RCC 7860 (cell line): ENCODE measurements at regions not wholly inside any gene's neighbourhood (a gene's known extent, or its start where the extent isn't known, plus 50 kb on each side); places are given as distances from the start of the nearest gene placed in this dataset.
A peak's percentile ranks its signal among the peaks of the same experiment; 100 is the strongest.
"Not testable (repeated sequence)": the region's sequence is repeated elsewhere in the genome, so short reads cannot be mapped to it uniquely, and the experiment has no call there.

Experiments
- DNase-seq: peaks from one replicate; pipeline ENCODE4 v3.0.0-alpha.2; 2015; ENCODE audit warnings: low spot score
- FAIRE-seq: peaks from 2 replicates; lab custom pipeline; 2012; peaks lifted over from hg19 to GRCh38; lab: Jason Lieb, UNC

DNA sequence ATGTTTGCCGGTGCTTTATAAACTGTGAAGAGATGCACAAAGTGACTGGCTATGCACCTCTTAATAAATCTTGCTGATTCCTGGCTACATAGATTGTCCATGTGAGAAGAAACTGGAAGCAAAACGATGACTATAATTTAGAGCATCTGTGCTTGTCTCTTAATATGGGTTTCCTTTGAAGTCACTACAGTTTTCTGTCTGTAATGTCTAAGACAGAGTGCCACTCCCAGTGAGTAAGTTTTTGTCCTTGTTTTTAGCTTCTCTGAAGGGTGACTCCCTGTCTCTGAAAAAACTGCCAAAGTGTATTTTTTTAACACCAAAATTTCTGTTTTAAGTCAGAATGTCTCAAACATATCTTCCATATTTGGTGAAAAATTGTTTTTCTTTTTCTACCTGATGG lies 175.1 kb downstream of the FASLG start:
- no peak for DNase-seq
- FAIRE-seq = no peak

DNA sequence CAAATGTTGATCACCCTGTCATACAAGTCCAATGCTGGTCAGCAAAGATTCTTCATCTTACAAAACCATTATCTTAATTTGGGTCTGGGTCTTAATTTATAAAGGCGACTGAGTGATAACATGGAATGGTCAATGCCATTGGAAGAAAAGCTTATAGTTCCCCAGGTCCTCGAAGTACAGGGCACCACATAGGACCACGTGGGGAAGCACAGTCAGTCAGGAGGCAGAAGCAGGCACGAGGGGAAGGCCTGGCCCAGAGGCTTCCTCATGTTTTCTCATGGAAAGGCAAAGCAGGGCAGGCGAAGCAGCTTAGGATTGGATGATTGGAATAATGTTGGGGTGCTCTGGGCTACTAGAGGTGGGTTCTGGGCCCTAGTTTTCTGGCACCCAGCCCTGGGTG lies 175.7 kb downstream of the FASLG start:
- no peak for DNase-seq
- FAIRE-seq = no peak

DNA sequence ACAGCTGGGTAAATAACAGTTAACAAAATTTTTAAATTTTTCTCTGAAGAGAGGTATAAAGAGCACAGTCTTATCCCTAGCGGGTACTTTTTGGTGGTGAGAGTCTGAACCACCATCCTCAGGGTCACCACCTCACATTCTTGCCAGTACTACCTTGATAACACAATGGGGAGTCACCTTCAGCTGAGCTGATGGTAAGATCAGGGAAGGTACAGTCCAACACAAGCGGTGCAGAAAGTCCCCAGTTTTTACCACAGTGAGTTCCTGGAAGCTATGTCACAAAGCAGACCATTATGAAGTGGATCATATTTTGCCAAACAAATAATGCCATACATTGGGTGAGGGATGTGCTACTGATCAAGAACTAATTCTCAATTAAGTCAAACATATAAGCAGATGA lies 176.9 kb downstream of the FASLG start:
- DNase-seq = no peak
- no peak for FAIRE-seq

- no peak for DNase-seq
- no peak for FAIRE-seq
Observed at GRCh38 chr1:172837816-172838679, 179.1 kb downstream of the FASLG start.

DNA sequence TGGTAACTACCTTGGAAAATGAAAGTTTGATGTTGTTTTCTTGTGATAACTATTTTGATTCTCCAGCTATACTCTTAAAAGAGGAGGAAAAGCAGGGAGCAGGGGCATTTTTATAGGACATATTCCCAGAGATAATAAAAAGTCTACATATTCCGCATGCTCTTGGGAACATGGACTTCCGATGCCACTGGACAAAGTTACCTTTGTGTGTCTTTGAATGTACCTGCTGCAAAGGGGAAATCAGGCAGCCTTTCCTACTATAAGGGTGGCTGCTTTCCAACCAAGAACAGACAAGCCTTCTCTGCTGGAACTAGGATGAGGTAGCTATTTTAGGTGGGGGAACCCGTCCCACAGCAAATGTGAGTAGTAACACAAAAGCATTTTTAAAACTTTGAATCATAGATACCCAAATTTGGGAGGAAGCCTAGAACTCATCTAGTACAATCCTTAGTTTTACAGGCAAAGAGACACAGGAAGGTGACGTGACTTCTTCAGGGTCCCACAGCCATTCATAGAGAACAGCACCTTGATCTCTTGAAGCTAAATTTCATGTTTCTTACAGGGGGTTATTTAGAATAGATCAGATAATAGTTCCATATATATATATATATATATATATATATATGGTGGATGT lies 179.9 kb downstream of the FASLG start:
- FAIRE-seq (no peak), DNase-seq (no peak)

GRCh38 chr1:172839639-172840038 lies 180.7 kb downstream of the FASLG start:
- FAIRE-seq, DNase-seq: not testable (repeated sequence)

GRCh38 chr1:172843444-172843843 lies 184.5 kb downstream of the FASLG start:
- no peak for FAIRE-seq
- no peak for DNase-seq

GRCh38 chr1:172845371-172845770 lies 186.5 kb downstream of the FASLG start:
- FAIRE-seq (no peak), DNase-seq (no peak)

DNA sequence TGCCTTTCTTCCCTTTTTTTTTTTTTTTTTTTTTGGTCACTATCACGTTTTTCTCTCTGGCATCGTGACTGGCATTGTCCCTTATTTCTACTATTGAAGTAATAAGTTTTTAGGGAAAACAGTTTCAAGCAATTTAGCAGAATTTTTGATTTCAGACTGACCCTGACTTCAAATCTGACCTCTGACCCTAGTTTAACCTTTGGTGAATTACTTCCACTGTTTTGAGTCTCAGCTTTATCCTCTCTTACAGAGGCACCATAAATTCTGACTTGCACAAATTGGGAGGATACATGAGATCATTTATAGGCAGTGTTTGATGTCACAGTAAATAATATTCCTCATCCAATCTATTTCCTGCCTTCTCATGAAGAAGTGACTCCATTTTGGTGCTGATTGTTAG lies 187.0 kb downstream of the FASLG start:
- no peak for FAIRE-seq
- DNase-seq = no peak

- FAIRE-seq, DNase-seq: not testable (repeated sequence)
Observed at GRCh38 chr1:172847814-172848213, 188.9 kb downstream of the FASLG start.

DNA sequence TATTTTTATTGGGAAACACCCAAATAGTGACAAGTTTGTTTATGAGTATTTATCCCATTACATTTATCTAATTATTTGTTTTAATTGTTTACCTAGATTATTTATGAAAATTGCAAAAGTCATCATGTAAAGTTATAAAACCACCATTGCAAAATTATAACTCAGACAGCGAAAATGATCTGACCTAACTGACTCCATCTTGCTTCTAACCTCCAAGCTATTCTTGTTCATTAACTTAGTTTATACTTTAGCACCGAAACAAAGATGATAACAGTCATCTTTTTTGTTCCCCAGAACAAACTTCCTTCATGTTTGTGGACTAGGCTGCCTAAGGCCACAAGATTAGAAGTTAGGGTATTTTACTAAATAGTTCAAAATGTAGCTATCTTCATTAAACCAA lies 190.8 kb downstream of the FASLG start:
- no peak for DNase-seq
- no peak for FAIRE-seq

GRCh38 chr1:172851077-172851476 lies 192.2 kb downstream of the FASLG start:
- FAIRE-seq (no peak), DNase-seq (no peak)

DNA sequence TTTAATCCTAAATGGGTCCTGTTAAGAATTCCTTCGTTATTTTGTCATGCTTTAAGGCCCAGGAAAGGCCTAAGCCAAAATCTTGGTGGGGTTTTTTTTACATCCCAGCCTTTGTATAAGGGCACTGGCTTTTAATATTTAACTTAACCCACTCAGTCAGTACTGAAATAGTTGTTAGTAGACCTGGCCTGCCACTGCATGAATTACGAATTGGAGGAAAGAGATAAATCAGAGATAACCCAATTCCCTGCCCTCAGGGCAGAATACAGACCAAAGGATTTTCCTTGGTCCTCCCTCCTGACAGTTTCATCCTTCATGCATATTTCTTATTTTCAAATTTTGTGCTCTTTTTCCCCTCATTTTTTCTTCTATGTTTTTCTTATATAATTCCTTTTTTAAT lies 193.0 kb downstream of the FASLG start:
- peak; percentile 38 for FAIRE-seq
- DNase-seq = no peak

DNA sequence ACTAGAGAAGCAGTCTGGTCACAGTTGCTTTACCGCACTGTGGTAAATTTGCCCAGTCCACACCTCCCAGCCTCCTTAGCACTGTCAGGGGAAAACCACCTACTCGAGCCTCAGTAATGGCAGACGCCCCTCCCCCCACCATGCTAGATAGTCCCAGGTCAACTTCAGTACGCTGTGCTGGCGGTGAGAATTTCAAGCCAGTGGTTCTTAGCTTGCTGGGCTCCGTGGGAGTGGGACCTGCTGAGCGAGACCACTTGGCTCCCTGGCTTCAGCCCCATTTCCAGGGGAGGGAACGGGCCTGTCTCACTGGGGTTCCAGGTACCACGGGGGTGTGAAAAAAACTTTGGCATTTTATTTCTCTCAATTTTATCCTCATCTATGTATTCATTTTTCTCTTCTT lies 194.8 kb downstream of the TNFSF18 start:
- not testable (repeated sequence) for FAIRE-seq, DNase-seq

GRCh38 chr1:172863031-172863430 lies 187.7 kb downstream of the TNFSF18 start:
- DNase-seq (no peak), FAIRE-seq (no peak)

DNA sequence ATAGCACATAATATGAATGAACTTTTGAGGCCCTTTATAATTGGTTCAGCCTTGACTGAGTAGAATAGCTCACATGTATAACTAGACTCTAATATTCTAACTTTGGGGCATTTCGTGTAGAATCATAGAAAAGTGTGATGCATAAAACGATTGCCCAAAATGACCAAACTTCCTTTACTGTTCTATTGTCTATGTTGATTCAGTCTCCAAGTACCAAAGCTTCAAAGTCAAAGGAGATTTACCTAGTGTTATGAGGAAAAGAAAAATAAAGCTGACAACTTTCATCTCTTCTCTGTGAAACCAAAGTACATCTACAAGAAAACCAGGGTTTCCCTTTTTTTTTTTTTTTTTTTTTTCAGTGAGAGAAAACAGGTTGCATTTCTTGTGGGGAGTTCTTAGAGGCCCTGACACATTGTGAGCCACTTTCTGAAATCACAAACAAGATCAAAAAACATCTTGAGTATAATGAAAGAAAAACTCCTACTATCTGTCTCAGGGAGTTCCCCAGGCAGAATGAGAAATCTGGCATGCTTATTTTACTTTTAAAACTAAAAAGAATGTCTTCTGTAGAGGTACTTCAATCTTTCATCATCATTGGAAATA lies 183.4 kb downstream of the TNFSF18 start:
- no peak for DNase-seq
- no peak for FAIRE-seq

GRCh38 chr1:172870901-172871606 lies 179.7 kb downstream of the TNFSF18 start:
- no peak for FAIRE-seq
- peak; percentile 30 for DNase-seq

- peak; percentile 61 for DNase-seq
- FAIRE-seq = no peak
Observed at GRCh38 chr1:172874950-172875349, 175.8 kb downstream of the TNFSF18 start.

DNA sequence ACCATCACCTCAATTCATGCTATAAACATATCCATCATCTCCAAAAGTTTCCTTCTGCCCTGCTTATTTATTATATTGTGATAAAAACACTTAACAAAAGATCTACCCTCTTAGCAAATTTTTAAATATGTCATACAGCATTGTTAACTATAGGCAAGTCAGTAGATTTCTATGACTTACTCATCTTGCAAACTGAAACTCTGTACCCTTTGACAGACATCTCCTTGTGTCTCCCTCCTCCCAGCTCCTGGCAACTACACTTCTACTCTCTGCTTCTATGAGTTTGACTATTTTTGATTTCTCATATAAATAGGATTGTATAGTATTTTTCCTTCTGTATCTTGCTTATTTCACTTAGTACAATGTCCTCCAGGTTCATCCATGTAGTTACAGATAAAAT lies 174.8 kb downstream of the TNFSF18 start:
- FAIRE-seq (no peak), DNase-seq (no peak)

GRCh38 chr1:172882385-172882784 lies 168.4 kb downstream of the TNFSF18 start:
- FAIRE-seq (no peak), DNase-seq (no peak)

GRCh38 chr1:172882791-172883386 lies 167.9 kb downstream of the TNFSF18 start:
- no peak for FAIRE-seq
- DNase-seq = peak; percentile 17
